H9 (cell line): ENCODE measurements at regions not wholly inside any gene's neighbourhood (a gene's known extent, or its start where the extent isn't known, plus 50 kb on each side); places are given as distances from the start of the nearest gene placed in this dataset.

Experiments
- DNase-seq: peaks from one replicate; pipeline ENCODE4 v3.0.0-alpha.2; 2017
- H2AFZ ChIP-seq: one replicate; pipeline ENCODE4 v1.6.1; 2013; ENCODE audit warnings: mild to moderate bottlenecking, low read length, control low read depth, moderate library complexity
- H2AK5ac ChIP-seq: 2 replicates; pipeline ENCODE4 v1.6.1; 2013; ENCODE audit warnings: low read length, control low read depth, mixed read lengths; ENCODE audit not compliant: insufficient read length
- H2BK120ac ChIP-seq: one replicate; pipeline ENCODE4 v1.6.1; 2013; ENCODE audit warnings: low read depth, mild to moderate bottlenecking, low read length, control low read depth, inconsistent platforms; ENCODE audit not compliant: poor library complexity, severe bottlenecking
- H2BK12ac ChIP-seq: 2 replicates; pipeline ENCODE4 v1.6.1; 2013; ENCODE audit warnings: low read length, control low read depth, mixed read lengths, low read depth; ENCODE audit not compliant: insufficient read length
- H2BK15ac ChIP-seq: 2 replicates; pipeline ENCODE4 v1.6.1; 2013; ENCODE audit warnings: low read depth, low read length, control low read depth
- H2BK20ac ChIP-seq: one replicate; pipeline ENCODE4 v1.6.1; 2013; ENCODE audit warnings: low read depth, mild to moderate bottlenecking, low read length, control low read depth, inconsistent platforms; ENCODE audit not compliant: poor library complexity, severe bottlenecking
- H2BK5ac ChIP-seq: 2 replicates; pipeline ENCODE4 v1.6.1; 2013; ENCODE audit warnings: low read length, control low read depth, mixed read lengths; ENCODE audit not compliant: insufficient read length
- H3K14ac ChIP-seq: 2 replicates; pipeline ENCODE4 v1.6.1; 2013; ENCODE audit warnings: low read length, control low read depth; ENCODE audit not compliant: insufficient read depth
- H3K18ac ChIP-seq: 2 replicates; pipeline ENCODE4 v1.6.1; 2013; ENCODE audit warnings: low read depth, mild to moderate bottlenecking, mixed read lengths, low read length, control low read depth; ENCODE audit not compliant: insufficient read length
- H3K23ac ChIP-seq: 2 replicates; pipeline ENCODE4 v1.6.1; 2013; ENCODE audit warnings: low read length, control low read depth, mixed read lengths, low read depth; ENCODE audit not compliant: insufficient read length
- H3K23me2 ChIP-seq: 2 replicates; pipeline ENCODE4 v1.6.1; 2013; ENCODE audit warnings: low read depth, mild to moderate bottlenecking, mixed read lengths, low read length, control low read depth; ENCODE audit not compliant: insufficient read length, poor library complexity, severe bottlenecking
- H3K27ac ChIP-seq: 2 replicates; pipeline ENCODE4 v1.5.1; 2013; ENCODE audit warnings: low read length, control low read depth, mixed read lengths, low read depth; ENCODE audit not compliant: insufficient read length
- H3K27me3 ChIP-seq: 2 replicates; pipeline ENCODE4 v1.6.1; 2013; ENCODE audit warnings: low read length, control low read depth, inconsistent platforms; ENCODE audit not compliant: insufficient read depth
- H3K4ac ChIP-seq: 2 replicates; pipeline ENCODE4 v1.6.1; 2013; ENCODE audit warnings: low read depth, mild to moderate bottlenecking, control low read depth, inconsistent platforms, low read length, moderate library complexity
- H3K4me1 ChIP-seq: 2 replicates; pipeline ENCODE4 v1.6.1; 2013; ENCODE audit warnings: low read length, control low read depth, inconsistent platforms; ENCODE audit not compliant: insufficient read depth
- H3K4me2 ChIP-seq: 2 replicates; pipeline ENCODE4 v1.6.1; 2013; ENCODE audit warnings: low read length, control low read depth, mixed read lengths; ENCODE audit not compliant: insufficient read length, insufficient read depth
- H3K56ac ChIP-seq: 2 replicates; pipeline ENCODE4 v1.6.1; 2013; ENCODE audit warnings: low read depth, mild to moderate bottlenecking, mixed read lengths, low read length, control low read depth; ENCODE audit not compliant: insufficient read length
- H3K79me1 ChIP-seq: 2 replicates; pipeline ENCODE4 v1.6.1; 2013; ENCODE audit warnings: low read depth, mild to moderate bottlenecking, moderate library complexity, low read length, control low read depth, inconsistent platforms; ENCODE audit not compliant: insufficient read depth, poor library complexity, severe bottlenecking
- H3K79me2 ChIP-seq: 2 replicates; pipeline ENCODE4 v1.6.1; 2013; ENCODE audit warnings: low read length, control low read depth, inconsistent platforms; ENCODE audit not compliant: insufficient read depth
- H3K9ac ChIP-seq: 2 replicates; pipeline ENCODE4 v1.6.1; 2013; ENCODE audit warnings: low read length, control low read depth, mixed read lengths; ENCODE audit not compliant: insufficient read length; ENCODE audit errors: extremely low read depth
- H3K9me3 ChIP-seq: one replicate; pipeline ENCODE4 v1.6.1; 2013; ENCODE audit warnings: low read depth, low read length, inconsistent platforms; ENCODE audit not compliant: control insufficient read depth
- H3T11ph ChIP-seq: one replicate; pipeline ENCODE4 v1.6.1; 2013; ENCODE audit warnings: mild to moderate bottlenecking, low read length, control low read depth, inconsistent platforms
- H4K20me1 ChIP-seq: one replicate; pipeline ENCODE4 v1.6.1; 2013; ENCODE audit not compliant: control insufficient read depth, insufficient read length, insufficient read depth
- H4K5ac ChIP-seq: 2 replicates; pipeline ENCODE4 v1.6.1; 2013; ENCODE audit warnings: low read depth, mild to moderate bottlenecking, mixed read lengths, low read length, control low read depth; ENCODE audit not compliant: insufficient read length
- H4K8ac ChIP-seq: replicated peaks from 2 replicates; pipeline ENCODE4 v1.6.1; 2013; ENCODE audit warnings: low read length, control low read depth, mixed read lengths, low read depth; ENCODE audit not compliant: insufficient read length
- H4K91ac ChIP-seq: 2 replicates; pipeline ENCODE4 v1.6.1; 2013; ENCODE audit warnings: low read depth, mild to moderate bottlenecking, moderate library complexity, mixed read lengths, low read length, control low read depth; ENCODE audit not compliant: insufficient read length
- H3K27ac Mint-ChIP-seq, 3 experiments: 2 replicates in 2 of 3; 3 replicates in 1 of 3; pipeline ENCODE4 v1.8.0; 2020 to 2021; ENCODE audit warnings: mixed read lengths in 3 of 3, mild to moderate bottlenecking in 1 of 3, moderate library complexity in 1 of 3
- H3K27me3 Mint-ChIP-seq: 2 replicates; pipeline ENCODE4 v1.8.0; 2021; ENCODE audit warnings: low read depth, mild to moderate bottlenecking, moderate library complexity, mixed read lengths
- H3K36me3 Mint-ChIP-seq, 3 experiments: 2 replicates in 2 of 3; 3 replicates in 1 of 3; pipeline ENCODE4 v1.8.0; 2020 to 2021; ENCODE audit warnings: low read depth in 3 of 3, mixed read lengths in 3 of 3; ENCODE audit not compliant: insufficient read depth in 1 of 3
- H3K4me1 Mint-ChIP-seq, 2 experiments: 2 replicates each; pipeline ENCODE4 v1.8.0; 2020; ENCODE audit warnings: mixed read lengths in 2 of 2
- H3K4me3 Mint-ChIP-seq, 2 experiments: 2 replicates in 1 of 2; 3 replicates in 1 of 2; pipeline ENCODE4 v1.8.0; 2020 to 2021; ENCODE audit warnings: mild to moderate bottlenecking in 2 of 2, mixed read lengths in 2 of 2, moderate library complexity in 1 of 2
- H3K9me3 Mint-ChIP-seq, 2 experiments: 2 replicates in 1 of 2; 3 replicates in 1 of 2; pipeline ENCODE4 v1.8.0; 2020; ENCODE audit warnings: mild to moderate bottlenecking in 2 of 2, mixed read lengths in 2 of 2, moderate library complexity in 1 of 2
- WGBS: extraction: QIAGEN DNeasy Blood & Tissue Kit; methylation state at CpG from one replicate; pipeline ENCODE4 v1.1.7; 2013; ENCODE audit warnings: missing lambda C conversion rate, low lambda C conversion rate, mixed read lengths; ENCODE audit not compliant: insufficient read length; ENCODE audit errors: extremely low coverage; 5-methylcytosine and 5-hydroxymethylcytosine counted together
- TF ChIP-seq, protein P1 (sequence below): fragments of 200-600 bp; sonication (generic); conservative IDR thresholded peaks from 3 replicates; pipeline ENCODE4 v1.8.0; 2021; ENCODE audit warnings: antibody characterized with exemption, mild to moderate bottlenecking

DNA sequence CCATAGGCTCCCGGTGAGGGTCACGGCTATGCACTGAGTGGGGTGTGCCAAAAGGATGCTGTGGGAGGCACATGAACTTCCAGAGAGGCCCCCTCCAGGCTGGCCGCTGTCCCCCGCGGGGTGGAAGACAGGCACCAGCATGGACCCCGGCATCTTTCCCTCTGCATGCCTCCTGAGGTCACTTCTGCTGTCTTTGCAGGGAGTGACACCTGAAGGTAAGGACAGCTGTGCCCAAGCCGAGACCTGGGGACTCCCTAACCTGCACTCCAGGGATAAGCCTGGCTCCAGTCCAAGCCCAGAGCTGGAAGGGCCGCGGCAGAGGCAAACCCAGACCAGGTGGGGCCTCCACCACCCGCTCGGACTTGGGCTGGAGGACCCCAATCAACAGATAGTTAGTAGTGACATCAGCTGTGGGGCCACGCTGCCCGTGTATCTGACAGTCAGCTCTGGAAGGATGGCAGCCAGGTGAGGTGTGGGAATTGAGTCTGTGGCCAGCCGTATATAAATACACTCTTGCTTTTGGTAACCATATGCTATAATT, 340.7 kb upstream of the MKI67 start:
- Histone ChIP-seq H2BK12ac (no peak overlapping the region), H4K91ac (no peak overlapping the region), H3T11ph (no peak overlapping the region), H3K27ac (no peak overlapping the region), H4K20me1 (no peaks in the 10 kb centered on the region), H4K8ac (no peak overlapping the region), H2AK5ac (no peak overlapping the region), H2BK5ac (no peak overlapping the region), H3K56ac (no peak overlapping the region), H2AFZ (no peak overlapping the region), H3K27me3 (no peaks in the 10 kb centered on the region), H4K5ac (no peak overlapping the region), H2BK20ac (no peak overlapping the region), H3K23ac (no peak overlapping the region), H3K14ac (no peak overlapping the region; the same call in 1 of the 2 replicates), H3K23me2 (no peaks in the 10 kb centered on the region), H3K4me1 (no peaks in the 10 kb centered on the region), H3K9me3 (no peaks in the 10 kb centered on the region), H2BK120ac (no peak overlapping the region), H3K18ac (no peak overlapping the region), H3K9ac (no peak overlapping the region), H2BK15ac (no peak overlapping the region), H3K4ac (no peak overlapping the region), H3K79me1 (no peaks in the 10 kb centered on the region), H3K4me2 (no peak overlapping the region), H3K79me2 (no peaks in the 10 kb centered on the region)
- Mint-ChIP-seq H3K4me1 (peaks cover 4 to 7% of the 10 kb centered on the region in 2 experiments), H3K4me3 (no peak overlapping the region), H3K36me3 (no peaks in the 10 kb centered on the region), H3K27me3 (no peaks in the 10 kb centered on the region; the same call in none of the 2 replicates), H3K9me3 (peaks cover 5 to 6% of the 10 kb centered on the region in 2 experiments; a peak in 2 of 5 replicates), H3K27ac (no peak overlapping the region)
- TF ChIP-seq, protein P1, sequence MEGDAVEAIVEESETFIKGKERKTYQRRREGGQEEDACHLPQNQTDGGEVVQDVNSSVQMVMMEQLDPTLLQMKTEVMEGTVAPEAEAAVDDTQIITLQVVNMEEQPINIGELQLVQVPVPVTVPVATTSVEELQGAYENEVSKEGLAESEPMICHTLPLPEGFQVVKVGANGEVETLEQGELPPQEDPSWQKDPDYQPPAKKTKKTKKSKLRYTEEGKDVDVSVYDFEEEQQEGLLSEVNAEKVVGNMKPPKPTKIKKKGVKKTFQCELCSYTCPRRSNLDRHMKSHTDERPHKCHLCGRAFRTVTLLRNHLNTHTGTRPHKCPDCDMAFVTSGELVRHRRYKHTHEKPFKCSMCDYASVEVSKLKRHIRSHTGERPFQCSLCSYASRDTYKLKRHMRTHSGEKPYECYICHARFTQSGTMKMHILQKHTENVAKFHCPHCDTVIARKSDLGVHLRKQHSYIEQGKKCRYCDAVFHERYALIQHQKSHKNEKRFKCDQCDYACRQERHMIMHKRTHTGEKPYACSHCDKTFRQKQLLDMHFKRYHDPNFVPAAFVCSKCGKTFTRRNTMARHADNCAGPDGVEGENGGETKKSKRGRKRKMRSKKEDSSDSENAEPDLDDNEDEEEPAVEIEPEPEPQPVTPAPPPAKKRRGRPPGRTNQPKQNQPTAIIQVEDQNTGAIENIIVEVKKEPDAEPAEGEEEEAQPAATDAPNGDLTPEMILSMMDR: no peak
- no peak for DNase-seq
- WGBS: no CpG with 5 or more reads among the region's 14 CpGs
